ENCODE measurements at regions not wholly inside any gene's neighbourhood (a gene's known extent, or its start where the extent isn't known, plus 50 kb on each side); places are given as distances from the start of the nearest gene placed in this dataset.

DNA sequence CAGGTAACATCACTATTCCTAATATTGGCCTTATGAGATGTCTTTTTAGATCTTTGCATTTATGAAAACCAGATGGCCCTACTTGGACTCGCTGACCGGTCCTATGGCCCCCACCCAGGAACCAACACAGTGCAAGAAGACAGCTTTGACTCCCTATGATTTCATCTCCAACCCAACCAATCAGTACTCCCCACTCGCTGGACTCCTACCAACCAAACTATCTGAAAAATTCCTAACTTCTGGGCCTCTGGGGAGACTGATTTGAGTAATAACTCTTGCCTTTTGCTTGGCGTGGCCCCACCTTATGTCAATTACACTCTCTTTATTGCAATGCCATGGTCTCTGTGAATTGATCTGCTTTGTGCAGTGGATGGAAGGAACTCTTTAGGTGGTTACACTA lies 828.9 kb downstream of the CDH11 start:
- no peak overlapping the region for H3K27ac ChIP-seq
- no peaks in the 10 kb centered on the region for H3K27me3 ChIP-seq (ENCODE audit: insufficient read depth, low read depth, severe bottlenecking)
- H3K4me3 ChIP-seq (ENCODE audit: low read depth, low read length), result no peak overlapping the region
- TF ChIP-seq, protein P1, sequence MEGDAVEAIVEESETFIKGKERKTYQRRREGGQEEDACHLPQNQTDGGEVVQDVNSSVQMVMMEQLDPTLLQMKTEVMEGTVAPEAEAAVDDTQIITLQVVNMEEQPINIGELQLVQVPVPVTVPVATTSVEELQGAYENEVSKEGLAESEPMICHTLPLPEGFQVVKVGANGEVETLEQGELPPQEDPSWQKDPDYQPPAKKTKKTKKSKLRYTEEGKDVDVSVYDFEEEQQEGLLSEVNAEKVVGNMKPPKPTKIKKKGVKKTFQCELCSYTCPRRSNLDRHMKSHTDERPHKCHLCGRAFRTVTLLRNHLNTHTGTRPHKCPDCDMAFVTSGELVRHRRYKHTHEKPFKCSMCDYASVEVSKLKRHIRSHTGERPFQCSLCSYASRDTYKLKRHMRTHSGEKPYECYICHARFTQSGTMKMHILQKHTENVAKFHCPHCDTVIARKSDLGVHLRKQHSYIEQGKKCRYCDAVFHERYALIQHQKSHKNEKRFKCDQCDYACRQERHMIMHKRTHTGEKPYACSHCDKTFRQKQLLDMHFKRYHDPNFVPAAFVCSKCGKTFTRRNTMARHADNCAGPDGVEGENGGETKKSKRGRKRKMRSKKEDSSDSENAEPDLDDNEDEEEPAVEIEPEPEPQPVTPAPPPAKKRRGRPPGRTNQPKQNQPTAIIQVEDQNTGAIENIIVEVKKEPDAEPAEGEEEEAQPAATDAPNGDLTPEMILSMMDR (IDR thresholded peaks at IDR 0.05; ENCODE audit: low read depth, low read length), result no peak
- no peak for DNase-seq
- no peaks in the 10 kb centered on the region for H3K9me3 ChIP-seq (ENCODE audit: severe bottlenecking)
- no peaks in the 10 kb centered on the region for H3K36me3 ChIP-seq

DNA sequence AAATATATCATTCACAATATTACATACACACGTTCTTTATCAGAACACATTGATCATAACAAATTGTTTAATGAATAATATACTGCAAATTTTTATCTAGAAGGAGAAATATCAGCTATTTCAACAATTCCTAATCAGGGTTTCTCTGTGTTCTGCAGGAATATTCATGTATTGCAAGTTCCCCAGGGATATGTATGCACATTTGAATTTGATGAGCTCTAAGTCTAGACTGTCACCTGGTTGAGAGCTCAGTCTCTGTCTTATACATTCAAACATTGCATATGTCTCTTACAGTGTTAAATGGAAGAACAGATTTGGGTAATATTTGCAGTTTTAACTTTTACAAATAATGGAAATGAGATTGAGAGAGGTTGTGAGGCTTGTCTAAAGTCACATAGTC lies 829.7 kb downstream of the CDH11 start:
- Histone ChIP-seq H3K9me3 (ENCODE audit: severe bottlenecking) (no peaks in the 10 kb centered on the region), H3K27me3 (ENCODE audit: insufficient read depth, low read depth, severe bottlenecking) (no peaks in the 10 kb centered on the region), H3K4me3 (ENCODE audit: low read depth, low read length) (no peak overlapping the region), H3K36me3 (no peaks in the 10 kb centered on the region), H3K27ac (no peak overlapping the region)
- no peak for DNase-seq
- TF ChIP-seq, protein P1 (IDR thresholded peaks at IDR 0.05; ENCODE audit: low read depth, low read length), result no peak

DNA sequence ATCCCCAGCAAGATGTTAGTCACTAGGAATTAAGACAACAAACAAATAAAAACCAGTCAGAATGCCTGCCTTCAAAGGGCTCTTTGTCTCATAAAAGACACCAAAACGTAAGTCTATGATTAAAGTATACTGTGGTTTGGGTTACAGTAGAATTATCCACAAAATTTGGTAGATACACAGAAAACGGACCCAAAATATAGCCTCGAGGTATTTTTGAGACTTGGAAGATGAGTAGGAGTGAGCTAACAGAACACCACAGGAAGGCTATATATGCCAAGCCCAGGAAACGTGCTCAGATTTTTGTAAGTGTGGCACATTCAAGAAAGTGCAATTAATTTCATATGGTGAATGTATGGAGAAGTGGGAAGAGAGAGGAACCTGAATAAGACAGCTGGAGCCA lies 831.4 kb downstream of the CDH11 start:
- Histone ChIP-seq H3K9me3 (ENCODE audit: severe bottlenecking) (no peaks in the 10 kb centered on the region), H3K4me3 (ENCODE audit: low read depth, low read length) (no peak overlapping the region), H3K27me3 (ENCODE audit: insufficient read depth, low read depth, severe bottlenecking) (no peaks in the 10 kb centered on the region), H3K36me3 (no peaks in the 10 kb centered on the region), H3K27ac (no peak overlapping the region)
- no peak for DNase-seq
- TF ChIP-seq, protein P1 (IDR thresholded peaks at IDR 0.05; ENCODE audit: low read depth, low read length), result no peak

DNA sequence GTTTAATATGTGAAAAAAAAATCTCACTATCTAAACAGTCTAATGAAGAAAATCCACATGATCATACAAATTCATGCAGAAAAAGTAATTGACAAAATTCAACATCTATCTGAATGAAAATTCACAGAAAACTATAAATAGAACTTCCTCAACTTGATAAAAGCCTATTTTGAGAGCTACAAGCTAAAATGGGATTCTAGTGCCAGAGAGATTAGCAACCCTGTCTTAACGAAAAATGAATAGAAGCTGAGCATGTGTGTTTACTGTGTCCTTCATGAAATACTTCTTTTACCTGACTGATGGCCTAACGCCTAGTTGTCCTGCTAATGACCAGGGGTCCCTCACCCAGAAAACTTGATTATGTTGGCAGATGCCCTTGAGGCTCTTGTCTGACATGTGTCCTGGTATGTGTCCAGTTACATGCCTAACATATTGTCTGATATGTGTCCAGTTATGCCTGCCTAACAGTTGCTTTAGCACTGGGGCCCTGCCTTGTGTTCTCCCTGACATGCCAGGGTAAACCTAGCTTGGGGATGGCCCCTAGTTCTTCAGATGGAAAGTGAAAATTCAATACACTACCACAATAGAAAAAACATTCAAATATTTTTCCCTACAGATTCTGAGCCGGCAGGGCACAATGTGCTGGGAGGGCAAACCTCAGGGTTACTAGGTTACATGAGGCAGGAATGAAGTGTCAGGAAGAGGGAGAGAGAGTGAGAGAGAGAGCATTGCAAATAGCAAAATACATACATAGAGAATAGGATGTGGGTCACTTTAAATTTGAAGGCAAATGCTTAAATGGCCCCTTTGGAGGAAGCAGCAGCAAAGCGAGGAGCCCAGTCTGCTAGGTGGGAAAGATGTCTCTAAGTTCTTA lies 834.0 kb downstream of the CDH11 start:
- no peak overlapping the region for H3K27ac ChIP-seq
- no peaks in the 10 kb centered on the region for H3K9me3 ChIP-seq (ENCODE audit: severe bottlenecking)
- no peaks in the 10 kb centered on the region for H3K36me3 ChIP-seq
- H3K4me3 ChIP-seq (ENCODE audit: low read depth, low read length), result no peak overlapping the region
- no peaks in the 10 kb centered on the region for H3K27me3 ChIP-seq (ENCODE audit: insufficient read depth, low read depth, severe bottlenecking)
- TF ChIP-seq, protein P1 (IDR thresholded peaks at IDR 0.05; ENCODE audit: low read depth, low read length), result no peak
- no peak for DNase-seq

DNA sequence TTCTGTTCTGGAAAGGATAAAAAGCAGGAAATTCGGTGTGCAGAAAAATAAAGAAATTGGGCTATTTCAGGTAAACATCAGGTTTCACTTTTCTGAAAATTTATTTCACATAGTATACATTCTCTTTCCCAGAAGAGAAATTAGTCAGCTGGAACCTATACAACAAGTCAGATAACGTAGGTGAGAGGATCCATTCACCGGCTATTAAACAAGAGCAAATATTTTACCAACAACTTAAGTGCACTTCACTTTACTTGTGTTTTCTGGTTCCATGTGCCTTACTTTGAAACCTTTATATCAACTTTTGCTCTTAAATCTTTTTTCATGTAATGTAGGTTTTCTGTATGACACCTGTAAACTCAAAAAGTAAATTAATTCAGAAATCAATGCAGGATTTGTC lies 839.7 kb downstream of the CDH11 start:
- no peak overlapping the region for H3K27ac ChIP-seq
- H3K4me3 ChIP-seq (ENCODE audit: low read depth, low read length), result no peak overlapping the region
- TF ChIP-seq, protein P1 (IDR thresholded peaks at IDR 0.05; ENCODE audit: low read depth, low read length), result no peak
- H3K27me3 ChIP-seq (ENCODE audit: insufficient read depth, low read depth, severe bottlenecking), result no peaks in the 10 kb centered on the region
- peaks cover 5% of the 10 kb centered on the region for H3K9me3 ChIP-seq (ENCODE audit: severe bottlenecking)
- DNase-seq, result no peak
- H3K36me3 ChIP-seq, result no peaks in the 10 kb centered on the region

DNA sequence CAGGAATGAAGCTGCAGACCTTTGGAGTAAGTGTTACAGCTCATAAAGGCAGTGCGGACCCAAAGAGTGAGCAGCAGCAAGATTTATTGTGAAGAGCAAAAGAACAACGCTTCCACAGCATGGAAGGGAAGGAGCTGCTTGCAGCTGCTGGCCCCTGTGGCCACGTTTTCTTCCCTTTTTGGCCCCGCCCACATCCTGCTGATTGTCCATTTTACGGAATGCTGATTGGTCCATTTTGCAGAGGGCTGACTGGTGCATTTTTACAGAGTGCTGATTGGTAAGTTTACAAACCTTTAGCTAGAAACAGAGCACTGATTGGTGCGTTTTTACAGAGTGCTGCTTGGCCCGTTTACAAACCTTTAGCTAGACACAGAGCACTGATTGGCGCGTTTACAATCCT lies 841.5 kb downstream of the CDH11 start:
- TF ChIP-seq, protein P1 (IDR thresholded peaks at IDR 0.05; ENCODE audit: low read depth, low read length), result no peak
- peaks cover 5% of the 10 kb centered on the region for H3K9me3 ChIP-seq (ENCODE audit: severe bottlenecking)
- no peak overlapping the region for H3K4me3 ChIP-seq (ENCODE audit: low read depth, low read length)
- no peak for DNase-seq
- no peak overlapping the region for H3K27ac ChIP-seq
- H3K27me3 ChIP-seq (ENCODE audit: insufficient read depth, low read depth, severe bottlenecking), result no peaks in the 10 kb centered on the region
- no peaks in the 10 kb centered on the region for H3K36me3 ChIP-seq
